Stimulated activated CD4-positive, alpha-beta T cell treated with anti-CD3 and anti-CD28 coated beads, Interleukin-12 subunit alpha, Interleukin-12 subunit beta, amount 100 ng/mL, for 48 hours (primary cell): ENCODE measurements at regions not wholly inside any gene's neighbourhood (a gene's known extent, or its start where the extent isn't known, plus 50 kb on each side); places are given as distances from the start of the nearest gene placed in this dataset.

Experiments used
- DNase-seq, 3 donors: peaks; one replicate each; pipeline ENCODE4 v3.0.0-alpha.2; 2020; ENCODE audit warnings: low read depth in 2 of 3, low spot score in 1 of 3

- no peak for DNase-seq
Observed at GRCh38 chr18:75809926-75810255, 382.4 kb upstream of the SMIM21 start.

GRCh38 chr18:75809151-75809925, 381.8 kb upstream of the SMIM21 start:
- DNase-seq: no peak

GRCh38 chr18:75805265-75805664, 377.8 kb upstream of the SMIM21 start:
- DNase-seq: no peak

GRCh38 chr18:75802681-75803080, 375.2 kb upstream of the SMIM21 start:
- DNase-seq: no peak

GRCh38 chr18:75801178-75801577, 373.7 kb upstream of the SMIM21 start:
- DNase-seq: no peak

GRCh38 chr18:75800331-75800648, 372.8 kb upstream of the SMIM21 start:
- no peak for DNase-seq

GRCh38 chr18:75799449-75800330, 372.2 kb upstream of the SMIM21 start:
- no peak for DNase-seq

- DNase-seq: no peak
Observed at GRCh38 chr18:75797046-75797445, 369.5 kb upstream of the SMIM21 start.

- no peak for DNase-seq
Observed at GRCh38 chr18:75790796-75791195, 363.3 kb upstream of the SMIM21 start.

GRCh38 chr18:75790111-75790510, 362.6 kb upstream of the SMIM21 start:
- no peak for DNase-seq

GRCh38 chr18:75785834-75786233, 358.3 kb upstream of the SMIM21 start:
- no peak for DNase-seq

- no peak for DNase-seq
Observed at GRCh38 chr18:75785206-75785605, 357.7 kb upstream of the SMIM21 start.

GRCh38 chr18:75784390-75784789, 356.9 kb upstream of the SMIM21 start:
- DNase-seq: no peak

- no peak for DNase-seq
Observed at GRCh38 chr18:75783566-75784281, 356.2 kb upstream of the SMIM21 start.

GRCh38 chr18:75782826-75783225, 355.3 kb upstream of the SMIM21 start:
- DNase-seq: no peak

- no peak for DNase-seq
Observed at GRCh38 chr18:75782204-75782603, 354.7 kb upstream of the SMIM21 start.

- DNase-seq: no peak
Observed at GRCh38 chr18:75779910-75780309, 352.4 kb upstream of the SMIM21 start.

GRCh38 chr18:75779450-75779849, 351.9 kb upstream of the SMIM21 start:
- no peak for DNase-seq

- DNase-seq: no peak
Observed at GRCh38 chr18:75777630-75778029, 350.1 kb upstream of the SMIM21 start.

- DNase-seq: no peak
Observed at GRCh38 chr18:75775121-75775520, 347.6 kb upstream of the SMIM21 start.

- DNase-seq: no peak
Observed at GRCh38 chr18:75773618-75774017, 346.1 kb upstream of the SMIM21 start.

- DNase-seq: no peak
Observed at GRCh38 chr18:75762758-75763157, 335.3 kb upstream of the SMIM21 start.
